C4-2B (cell line): ENCODE measurements at regions not wholly inside any gene's neighbourhood (a gene's known extent, or its start where the extent isn't known, plus 50 kb on each side); places are given as distances from the start of the nearest gene placed in this dataset.

Source experiments
- ZFX ChIP-seq: fragments of 450-650 bp; IDR thresholded peaks from 2 replicates; pipeline ENCODE4 v1.6.1; 2017
- TF ChIP-seq, protein P1 (sequence below): fragments of 450-650 bp; conservative IDR thresholded peaks from 2 replicates; pipeline ENCODE4 v1.5.1; 2017; ENCODE audit warnings: mild to moderate bottlenecking

DNA sequence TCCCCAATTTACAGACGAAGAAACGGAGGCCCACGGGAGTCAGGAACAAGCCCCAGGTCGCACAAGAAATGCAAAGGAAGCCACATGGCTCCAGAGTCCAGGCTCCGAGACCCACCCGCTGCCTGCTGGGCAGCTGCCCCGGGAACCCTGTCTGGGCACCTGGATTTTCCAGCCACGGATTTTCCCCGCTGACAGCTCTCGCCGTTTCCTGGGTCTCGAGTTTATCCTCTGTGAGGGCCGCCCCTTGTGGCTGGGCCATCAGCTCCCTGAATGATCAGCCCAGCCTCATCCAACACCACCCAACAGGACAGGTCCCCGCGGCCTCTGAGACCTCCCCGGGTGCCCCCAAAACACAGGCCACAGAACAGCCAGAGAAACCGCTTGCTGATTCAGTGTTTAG, 189.7 kb downstream of the BRD1 start:
- TF ChIP-seq, protein P1, sequence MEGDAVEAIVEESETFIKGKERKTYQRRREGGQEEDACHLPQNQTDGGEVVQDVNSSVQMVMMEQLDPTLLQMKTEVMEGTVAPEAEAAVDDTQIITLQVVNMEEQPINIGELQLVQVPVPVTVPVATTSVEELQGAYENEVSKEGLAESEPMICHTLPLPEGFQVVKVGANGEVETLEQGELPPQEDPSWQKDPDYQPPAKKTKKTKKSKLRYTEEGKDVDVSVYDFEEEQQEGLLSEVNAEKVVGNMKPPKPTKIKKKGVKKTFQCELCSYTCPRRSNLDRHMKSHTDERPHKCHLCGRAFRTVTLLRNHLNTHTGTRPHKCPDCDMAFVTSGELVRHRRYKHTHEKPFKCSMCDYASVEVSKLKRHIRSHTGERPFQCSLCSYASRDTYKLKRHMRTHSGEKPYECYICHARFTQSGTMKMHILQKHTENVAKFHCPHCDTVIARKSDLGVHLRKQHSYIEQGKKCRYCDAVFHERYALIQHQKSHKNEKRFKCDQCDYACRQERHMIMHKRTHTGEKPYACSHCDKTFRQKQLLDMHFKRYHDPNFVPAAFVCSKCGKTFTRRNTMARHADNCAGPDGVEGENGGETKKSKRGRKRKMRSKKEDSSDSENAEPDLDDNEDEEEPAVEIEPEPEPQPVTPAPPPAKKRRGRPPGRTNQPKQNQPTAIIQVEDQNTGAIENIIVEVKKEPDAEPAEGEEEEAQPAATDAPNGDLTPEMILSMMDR, result no peak
- no peak for TF ChIP-seq ZFX
